ENCODE measurements at regions not wholly inside any gene's neighbourhood (a gene's known extent, or its start where the extent isn't known, plus 50 kb on each side); places are given as distances from the start of the nearest gene placed in this dataset.

DNA sequence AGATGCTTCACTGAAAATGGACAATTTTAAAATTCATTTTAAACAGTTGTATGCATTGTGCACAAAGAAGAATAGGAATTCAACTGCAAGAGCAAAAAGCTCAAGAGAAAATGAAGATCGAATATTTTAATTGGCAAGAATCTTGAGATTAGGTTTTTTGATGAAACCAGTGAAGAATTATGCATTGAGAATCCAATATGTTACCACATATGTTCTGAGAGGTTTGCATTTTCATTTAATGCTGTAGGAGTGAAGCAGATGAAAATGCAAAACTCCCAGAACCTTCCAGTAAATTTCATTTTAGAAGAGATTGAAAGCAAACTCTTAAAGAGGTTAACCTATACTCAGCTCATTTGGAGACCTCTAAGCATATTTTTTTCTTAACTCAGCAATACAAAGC is 298.0 kb downstream of the OLFM3 start:
- TF ChIP-seq EGR1 (IDR thresholded peaks at IDR 0.05): no peak
- TF ChIP-seq TCF12 (IDR thresholded peaks at IDR 0.05; ENCODE audit: low read depth): no peak
- TF ChIP-seq USF1 (IDR thresholded peaks at IDR 0.05): no peak

GRCh38 chr1:101704895-101705294 is 291.8 kb downstream of the OLFM3 start:
- TF ChIP-seq YY1 (IDR thresholded peaks at IDR 0.05; ENCODE audit: low read depth) (no peak), USF1 (IDR thresholded peaks at IDR 0.05) (no peak), CEBPB (IDR thresholded peaks at IDR 0.05) (no peak), ZBTB7A (IDR thresholded peaks at IDR 0.05; ENCODE audit: low read depth) (no peak), MAX (IDR thresholded peaks at IDR 0.05) (no peak), RAD21 (IDR thresholded peaks at IDR 0.05; ENCODE audit: low read depth) (no peak), TCF12 (IDR thresholded peaks at IDR 0.05; ENCODE audit: low read depth) (no peak), TEAD4 (IDR thresholded peaks at IDR 0.05) (no peak), NFIC (IDR thresholded peaks at IDR 0.05) (no peak), EGR1 (IDR thresholded peaks at IDR 0.05) (no peak), FOXM1 (IDR thresholded peaks at IDR 0.05; ENCODE audit: borderline replicate concordance, low read depth) (no peak), CREB1 (IDR thresholded peaks at IDR 0.05; ENCODE audit: low read depth) (no peak), EP300 (IDR thresholded peaks at IDR 0.05; ENCODE audit: borderline replicate concordance) (no peak), TAF1 (IDR thresholded peaks at IDR 0.05; ENCODE audit: low read depth) (no peak)
- TF ChIP-seq, protein P1, sequence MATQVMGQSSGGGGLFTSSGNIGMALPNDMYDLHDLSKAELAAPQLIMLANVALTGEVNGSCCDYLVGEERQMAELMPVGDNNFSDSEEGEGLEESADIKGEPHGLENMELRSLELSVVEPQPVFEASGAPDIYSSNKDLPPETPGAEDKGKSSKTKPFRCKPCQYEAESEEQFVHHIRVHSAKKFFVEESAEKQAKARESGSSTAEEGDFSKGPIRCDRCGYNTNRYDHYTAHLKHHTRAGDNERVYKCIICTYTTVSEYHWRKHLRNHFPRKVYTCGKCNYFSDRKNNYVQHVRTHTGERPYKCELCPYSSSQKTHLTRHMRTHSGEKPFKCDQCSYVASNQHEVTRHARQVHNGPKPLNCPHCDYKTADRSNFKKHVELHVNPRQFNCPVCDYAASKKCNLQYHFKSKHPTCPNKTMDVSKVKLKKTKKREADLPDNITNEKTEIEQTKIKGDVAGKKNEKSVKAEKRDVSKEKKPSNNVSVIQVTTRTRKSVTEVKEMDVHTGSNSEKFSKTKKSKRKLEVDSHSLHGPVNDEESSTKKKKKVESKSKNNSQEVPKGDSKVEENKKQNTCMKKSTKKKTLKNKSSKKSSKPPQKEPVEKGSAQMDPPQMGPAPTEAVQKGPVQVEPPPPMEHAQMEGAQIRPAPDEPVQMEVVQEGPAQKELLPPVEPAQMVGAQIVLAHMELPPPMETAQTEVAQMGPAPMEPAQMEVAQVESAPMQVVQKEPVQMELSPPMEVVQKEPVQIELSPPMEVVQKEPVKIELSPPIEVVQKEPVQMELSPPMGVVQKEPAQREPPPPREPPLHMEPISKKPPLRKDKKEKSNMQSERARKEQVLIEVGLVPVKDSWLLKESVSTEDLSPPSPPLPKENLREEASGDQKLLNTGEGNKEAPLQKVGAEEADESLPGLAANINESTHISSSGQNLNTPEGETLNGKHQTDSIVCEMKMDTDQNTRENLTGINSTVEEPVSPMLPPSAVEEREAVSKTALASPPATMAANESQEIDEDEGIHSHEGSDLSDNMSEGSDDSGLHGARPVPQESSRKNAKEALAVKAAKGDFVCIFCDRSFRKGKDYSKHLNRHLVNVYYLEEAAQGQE (IDR thresholded peaks at IDR 0.05; ENCODE audit: low read depth): no peak

DNA sequence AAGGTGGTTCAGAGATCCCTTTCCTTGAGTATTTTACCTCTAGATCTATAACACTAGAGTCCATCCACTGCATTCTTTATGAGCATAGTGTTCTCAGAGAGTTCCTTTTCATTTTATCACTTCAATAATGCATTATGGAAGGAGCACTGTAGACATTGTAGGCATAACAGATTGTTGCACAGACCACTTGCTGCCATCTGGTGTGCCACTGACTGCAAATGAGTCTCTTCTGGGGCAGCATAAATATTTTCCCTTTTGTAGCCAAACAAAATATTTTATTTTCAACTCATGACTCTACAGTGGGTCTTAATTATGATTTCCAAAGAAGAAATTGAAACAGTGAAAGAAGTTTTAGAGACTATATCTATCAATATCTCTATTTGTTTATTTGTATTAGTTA is 290.4 kb downstream of the OLFM3 start:
- TF ChIP-seq YY1 (IDR thresholded peaks at IDR 0.05; ENCODE audit: low read depth): no peak
- no peak for TF ChIP-seq TAF1 (IDR thresholded peaks at IDR 0.05; ENCODE audit: low read depth)
- no peak for TF ChIP-seq FOXM1 (IDR thresholded peaks at IDR 0.05; ENCODE audit: borderline replicate concordance, low read depth)
- no peak for TF ChIP-seq TCF12 (IDR thresholded peaks at IDR 0.05; ENCODE audit: low read depth)
- TF ChIP-seq CREB1 (IDR thresholded peaks at IDR 0.05; ENCODE audit: low read depth): no peak
- TF ChIP-seq, protein P1 (IDR thresholded peaks at IDR 0.05; ENCODE audit: low read depth): no peak

GRCh38 chr1:101709721-101710120 is 287.0 kb downstream of the OLFM3 start:
- TF ChIP-seq TCF12 (IDR thresholded peaks at IDR 0.05; ENCODE audit: low read depth): no peak
- no peak for TF ChIP-seq TEAD4 (IDR thresholded peaks at IDR 0.05)
- no peak for TF ChIP-seq NFIC (IDR thresholded peaks at IDR 0.05)
- TF ChIP-seq CEBPB (IDR thresholded peaks at IDR 0.05): no peak
- no peak for TF ChIP-seq USF1 (IDR thresholded peaks at IDR 0.05)
- no peak for TF ChIP-seq YY1 (IDR thresholded peaks at IDR 0.05; ENCODE audit: low read depth)
- no peak for TF ChIP-seq EGR1 (IDR thresholded peaks at IDR 0.05)
- TF ChIP-seq TAF1 (IDR thresholded peaks at IDR 0.05; ENCODE audit: low read depth): no peak
- no peak for TF ChIP-seq EP300 (IDR thresholded peaks at IDR 0.05; ENCODE audit: borderline replicate concordance)
- no peak for TF ChIP-seq ZBTB7A (IDR thresholded peaks at IDR 0.05; ENCODE audit: low read depth)
- TF ChIP-seq CREB1 (IDR thresholded peaks at IDR 0.05; ENCODE audit: low read depth): no peak

DNA sequence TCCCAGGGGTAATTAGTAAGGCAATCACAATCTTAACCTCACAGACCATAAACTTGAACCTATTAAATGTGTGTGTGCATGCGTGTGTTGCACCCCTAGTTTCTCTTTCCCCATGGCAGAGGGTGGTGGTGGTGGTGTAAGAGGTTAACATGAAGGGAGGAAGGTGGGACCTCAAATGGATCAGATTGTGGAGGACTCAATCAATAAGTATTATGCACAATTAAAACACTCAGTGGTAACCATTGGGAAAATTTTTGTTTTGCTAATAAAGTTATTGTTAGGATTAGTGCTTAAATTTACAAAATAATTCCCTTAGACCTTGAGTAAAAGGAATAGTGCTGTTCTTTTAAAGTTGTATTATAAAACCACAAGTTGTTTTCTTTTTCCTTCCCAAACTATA is 283.0 kb downstream of the OLFM3 start:
- no peak for TF ChIP-seq NFIC (IDR thresholded peaks at IDR 0.05)
- TF ChIP-seq FOXM1 (IDR thresholded peaks at IDR 0.05; ENCODE audit: borderline replicate concordance, low read depth): no peak
- no peak for TF ChIP-seq ZBTB7A (IDR thresholded peaks at IDR 0.05; ENCODE audit: low read depth)
- TF ChIP-seq YY1 (IDR thresholded peaks at IDR 0.05; ENCODE audit: low read depth): no peak
- no peak for TF ChIP-seq TAF1 (IDR thresholded peaks at IDR 0.05; ENCODE audit: low read depth)
- TF ChIP-seq EP300 (IDR thresholded peaks at IDR 0.05; ENCODE audit: borderline replicate concordance): no peak
- no peak for TF ChIP-seq MAX (IDR thresholded peaks at IDR 0.05)

DNA sequence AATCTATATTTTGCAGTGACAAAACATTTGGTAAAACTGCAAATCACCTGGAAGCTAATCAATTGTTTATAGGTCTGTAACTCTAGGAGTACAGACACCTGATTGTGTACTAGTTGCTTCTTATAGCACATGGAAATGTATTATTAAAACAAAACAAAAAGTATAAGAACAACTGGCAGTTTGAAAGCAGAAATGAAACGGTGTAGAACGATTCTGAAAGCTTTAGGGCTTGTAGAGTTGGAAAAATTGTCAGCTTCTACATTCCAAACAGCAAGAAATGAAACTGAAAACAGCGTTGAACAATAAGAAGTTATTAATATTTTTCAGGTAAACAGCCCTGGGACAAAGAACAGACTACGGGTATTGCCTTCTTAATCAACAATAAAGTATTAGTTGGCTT is 273.3 kb downstream of the OLFM3 start:
- no peak for TF ChIP-seq TAF1 (IDR thresholded peaks at IDR 0.05; ENCODE audit: low read depth)
- TF ChIP-seq CREB1 (IDR thresholded peaks at IDR 0.05; ENCODE audit: low read depth): no peak
- no peak for TF ChIP-seq USF1 (IDR thresholded peaks at IDR 0.05)
- TF ChIP-seq TEAD4 (IDR thresholded peaks at IDR 0.05): no peak
- TF ChIP-seq EP300 (IDR thresholded peaks at IDR 0.05; ENCODE audit: borderline replicate concordance): no peak
- no peak for TF ChIP-seq RAD21 (IDR thresholded peaks at IDR 0.05; ENCODE audit: low read depth)

All from Ishikawa (cell line).